GM13977 (cell line): ENCODE measurements at regions not wholly inside any gene's neighbourhood (a gene's known extent, or its start where the extent isn't known, plus 50 kb on each side); places are given as distances from the start of the nearest gene placed in this dataset.

Experiments used
- DNase-seq: peaks from one replicate; pipeline ENCODE4 v3.0.0; 2012; ENCODE audit warnings: low spot score
- in situ Hi-C: fragments of 300-500 bp; cut with MboI; formaldehyde crosslinking; loops from one replicate; pipeline ENCODE4 v1.12.0; 2022; ENCODE audit warnings: low sequenced_read_pairs, low pct_unique_long_range_greater_than_20kb, mixed read lengths, inconsistent platforms; ENCODE audit not compliant: unreplicated experiment
- TF ChIP-seq, protein P1 (sequence below): IDR thresholded peaks from 2 replicates; pipeline ENCODE4 v1.5.1; 2012; ENCODE audit warnings: mild to moderate bottlenecking, control low read depth; ENCODE audit not compliant: insufficient read depth; ENCODE audit errors: extremely low read depth, missing control alignments

DNA sequence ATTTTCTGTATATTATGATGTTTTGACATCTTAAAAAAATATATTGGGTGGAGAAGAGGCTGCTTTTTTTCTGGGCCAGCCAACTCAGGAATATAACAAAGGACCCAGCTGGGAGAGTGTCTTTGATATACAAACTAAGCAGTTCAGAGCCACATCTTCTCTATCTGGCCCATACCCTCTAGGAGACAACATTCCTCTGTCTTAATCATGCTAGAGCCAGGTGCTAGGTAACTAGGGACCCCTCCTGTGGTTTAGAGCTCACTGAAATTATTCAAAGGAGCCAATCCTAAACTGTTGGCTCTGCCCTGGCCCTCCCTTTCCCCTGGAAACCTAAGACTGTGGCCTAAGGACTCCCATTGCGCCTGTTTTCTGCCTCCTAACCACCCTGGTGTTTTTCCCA, 193.1 kb upstream of the DIO2 start:
- in situ Hi-C loops = no loop called here

DNA sequence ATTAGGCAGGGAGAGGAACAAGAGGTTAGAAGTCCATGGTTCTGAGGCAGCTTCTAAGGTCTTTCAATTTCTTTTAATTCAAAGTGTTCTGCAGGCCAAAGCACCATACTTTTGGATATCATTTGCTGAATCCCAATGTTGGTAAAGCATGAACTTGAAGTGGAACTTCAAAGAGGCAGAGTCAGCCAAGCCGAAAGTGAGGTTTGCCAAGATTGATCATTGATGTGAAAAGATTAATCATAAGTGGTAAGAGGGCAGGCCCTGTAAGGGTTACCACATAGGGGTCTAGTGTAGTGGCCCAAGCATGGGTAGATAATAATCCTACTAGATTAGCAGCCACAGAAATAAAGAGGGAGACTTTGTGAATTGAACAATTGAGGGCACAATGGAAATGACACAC, 191.7 kb upstream of the DIO2 start:
- in situ Hi-C loops = no loop called here
- TF ChIP-seq, protein P1, sequence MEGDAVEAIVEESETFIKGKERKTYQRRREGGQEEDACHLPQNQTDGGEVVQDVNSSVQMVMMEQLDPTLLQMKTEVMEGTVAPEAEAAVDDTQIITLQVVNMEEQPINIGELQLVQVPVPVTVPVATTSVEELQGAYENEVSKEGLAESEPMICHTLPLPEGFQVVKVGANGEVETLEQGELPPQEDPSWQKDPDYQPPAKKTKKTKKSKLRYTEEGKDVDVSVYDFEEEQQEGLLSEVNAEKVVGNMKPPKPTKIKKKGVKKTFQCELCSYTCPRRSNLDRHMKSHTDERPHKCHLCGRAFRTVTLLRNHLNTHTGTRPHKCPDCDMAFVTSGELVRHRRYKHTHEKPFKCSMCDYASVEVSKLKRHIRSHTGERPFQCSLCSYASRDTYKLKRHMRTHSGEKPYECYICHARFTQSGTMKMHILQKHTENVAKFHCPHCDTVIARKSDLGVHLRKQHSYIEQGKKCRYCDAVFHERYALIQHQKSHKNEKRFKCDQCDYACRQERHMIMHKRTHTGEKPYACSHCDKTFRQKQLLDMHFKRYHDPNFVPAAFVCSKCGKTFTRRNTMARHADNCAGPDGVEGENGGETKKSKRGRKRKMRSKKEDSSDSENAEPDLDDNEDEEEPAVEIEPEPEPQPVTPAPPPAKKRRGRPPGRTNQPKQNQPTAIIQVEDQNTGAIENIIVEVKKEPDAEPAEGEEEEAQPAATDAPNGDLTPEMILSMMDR = no peak

More for the DNA sequence above, 193.1 kb upstream of the DIO2 start:
- no peak for DNase-seq
- TF ChIP-seq, protein P1 = no peak

DNA sequence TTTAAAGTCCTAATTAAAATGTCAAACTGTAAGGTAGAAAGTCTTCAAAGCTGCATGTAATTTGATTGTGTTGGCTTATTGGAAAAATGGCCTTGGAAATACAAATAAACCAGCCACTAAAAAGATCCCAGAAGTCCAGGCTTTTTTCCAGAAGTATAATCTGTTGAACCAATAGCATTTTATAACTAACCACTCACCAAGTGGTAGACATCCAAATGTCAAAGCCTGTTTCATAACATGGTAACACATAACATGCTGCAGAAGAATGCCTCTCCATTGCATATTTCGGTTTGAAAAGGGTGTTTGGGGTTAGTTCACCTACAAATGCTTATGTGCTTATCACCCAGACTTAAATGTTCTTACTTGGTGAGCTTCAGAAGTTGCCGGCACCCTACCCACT, 183.7 kb upstream of the DIO2 start:
- DNase-seq = no peak
- TF ChIP-seq, protein P1 = no peak
- in situ Hi-C loops = no loop called here

More for the DNA sequence above, 191.7 kb upstream of the DIO2 start:
- DNase-seq = no peak

DNA sequence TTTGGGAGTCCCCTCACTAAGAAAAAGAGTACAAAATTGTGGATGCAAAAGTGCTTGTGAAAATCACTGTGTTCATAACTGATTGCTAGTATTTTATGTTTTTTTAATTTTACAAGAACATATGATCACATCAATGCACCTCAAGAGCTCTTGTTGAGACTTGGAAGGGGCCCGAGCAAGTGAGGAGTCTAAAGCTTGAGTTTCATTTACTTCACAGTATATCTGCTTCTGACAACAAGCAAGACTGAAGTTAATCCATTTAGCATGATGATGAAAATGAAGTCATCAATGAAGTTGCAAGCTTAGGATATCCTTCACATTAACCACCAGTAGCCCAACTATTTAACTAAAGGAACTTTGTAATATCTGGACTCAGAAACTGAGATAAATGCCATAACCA, 182.5 kb upstream of the DIO2 start:
- in situ Hi-C loops = no loop called here
- TF ChIP-seq, protein P1 = no peak
- no peak for DNase-seq

DNA sequence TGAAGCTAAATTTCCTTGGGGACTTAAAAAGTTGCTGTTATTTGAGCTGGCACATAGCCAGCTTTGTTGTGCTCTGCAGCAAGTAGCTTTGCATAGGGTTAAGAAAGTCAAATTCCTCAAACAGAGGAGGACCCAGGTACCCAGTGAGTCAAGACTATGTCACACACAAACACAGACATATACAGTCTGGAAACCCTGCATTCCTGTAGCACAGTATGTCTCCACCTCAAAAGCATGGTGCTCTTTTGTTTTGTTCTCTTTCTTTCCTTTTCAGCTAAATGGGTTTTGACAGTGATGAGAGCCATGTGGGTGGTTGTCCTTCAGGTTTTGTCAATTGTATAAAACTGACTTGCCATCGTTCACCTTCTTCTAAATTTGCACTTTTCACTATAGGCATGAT, 179.6 kb upstream of the DIO2 start:
- in situ Hi-C loops = no loop called here
- TF ChIP-seq, protein P1 = no peak
- no peak for DNase-seq

DNA sequence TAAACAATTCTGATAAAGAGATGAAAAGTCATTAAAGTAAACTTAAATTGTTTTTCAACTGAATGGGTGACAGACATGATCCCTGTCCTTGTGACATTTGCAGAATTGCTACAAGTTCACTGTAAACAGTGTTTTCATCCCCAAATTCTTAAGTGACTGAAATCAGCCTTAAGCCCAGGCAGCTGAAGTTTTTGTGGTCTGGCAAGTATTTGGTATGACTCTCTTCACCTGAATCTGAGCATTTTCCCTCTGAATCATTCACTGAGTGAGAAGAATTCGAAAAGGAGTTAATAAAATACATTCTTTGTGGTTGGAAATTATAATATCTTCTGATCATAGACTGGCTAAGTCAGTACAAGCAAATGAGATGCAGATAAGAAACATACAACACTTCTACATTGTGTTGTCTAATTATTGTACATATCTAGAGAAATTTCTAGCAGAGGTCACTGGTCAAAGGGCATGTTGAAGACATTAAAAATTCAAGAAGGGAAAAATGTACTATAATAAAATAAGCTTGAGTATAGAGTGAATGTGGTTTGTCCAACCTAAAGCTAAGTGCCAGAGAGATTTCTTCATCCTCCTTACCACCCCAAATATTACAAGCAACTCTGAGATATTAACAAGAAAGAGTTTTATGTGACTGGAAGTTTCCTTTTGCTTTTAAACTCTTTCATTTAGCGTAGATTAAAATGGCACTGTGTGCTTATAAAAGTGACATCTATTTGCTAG, 177.8 kb upstream of the DIO2 start:
- no peak for DNase-seq
- in situ Hi-C loops = no loop called here
- TF ChIP-seq, protein P1 = no peak
